CD4-positive, alpha-beta T cell treated with Interleukin-4 for 4 hours (primary cell): ENCODE measurements at regions not wholly inside any gene's neighbourhood (a gene's known extent, or its start where the extent isn't known, plus 50 kb on each side); places are given as distances from the start of the nearest gene placed in this dataset.

Source experiments
- DNase-seq: peaks from one replicate; pipeline ENCODE4 v3.0.0-alpha.2; 2020

DNA sequence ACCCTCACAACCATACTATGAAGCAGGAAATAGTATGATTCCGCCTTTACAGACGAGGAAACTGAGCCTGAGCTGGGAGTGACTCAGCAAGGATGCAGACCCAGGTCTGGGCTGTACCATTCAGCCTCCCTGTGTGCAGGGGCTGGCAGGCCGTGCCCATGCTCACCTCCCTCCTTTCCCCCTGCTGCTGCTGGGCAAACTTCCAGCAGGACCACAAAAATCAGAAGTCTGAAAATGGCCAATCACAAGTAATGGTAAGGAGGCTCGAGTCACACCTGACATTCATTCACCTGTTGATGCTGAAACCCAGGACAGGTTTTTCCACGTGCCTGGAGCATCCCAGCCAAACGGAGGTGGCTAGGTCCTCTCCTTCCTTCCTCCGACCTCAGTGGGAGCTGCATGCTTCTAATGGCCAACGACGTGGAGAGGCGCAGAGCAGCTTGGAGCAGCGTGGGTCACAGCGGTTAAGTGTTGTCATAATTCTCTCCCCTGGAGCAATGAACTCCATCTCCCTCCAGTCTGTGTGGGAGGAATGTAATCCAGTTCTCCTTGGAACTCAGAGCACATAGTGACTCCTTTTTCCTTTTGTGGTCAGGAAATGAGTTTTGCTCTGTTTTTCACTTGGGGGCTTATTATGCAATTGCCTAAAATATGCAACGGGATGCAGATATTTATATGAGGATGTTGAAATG is 371.7 kb downstream of the BCOR start:
- no peak for DNase-seq

DNA sequence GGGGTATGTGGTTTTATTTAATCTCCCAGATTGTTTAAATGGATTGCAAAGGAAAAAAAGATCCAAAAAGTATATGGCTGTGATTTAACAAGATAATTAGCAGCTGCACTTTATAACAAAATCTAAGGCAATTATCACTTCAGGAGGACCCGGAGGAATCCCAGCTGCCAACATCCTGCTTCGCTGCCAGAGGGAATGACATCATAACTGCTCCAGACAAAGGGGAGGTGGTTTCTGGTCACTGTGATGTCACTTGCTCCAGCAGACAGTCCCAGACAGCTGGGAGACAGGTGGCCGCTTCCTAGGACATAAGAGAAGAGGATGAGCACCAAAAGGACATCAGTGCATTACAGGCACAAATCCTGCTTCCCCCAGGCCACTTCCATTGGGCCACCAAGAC is 371.0 kb downstream of the BCOR start:
- DNase-seq: no peak

DNA sequence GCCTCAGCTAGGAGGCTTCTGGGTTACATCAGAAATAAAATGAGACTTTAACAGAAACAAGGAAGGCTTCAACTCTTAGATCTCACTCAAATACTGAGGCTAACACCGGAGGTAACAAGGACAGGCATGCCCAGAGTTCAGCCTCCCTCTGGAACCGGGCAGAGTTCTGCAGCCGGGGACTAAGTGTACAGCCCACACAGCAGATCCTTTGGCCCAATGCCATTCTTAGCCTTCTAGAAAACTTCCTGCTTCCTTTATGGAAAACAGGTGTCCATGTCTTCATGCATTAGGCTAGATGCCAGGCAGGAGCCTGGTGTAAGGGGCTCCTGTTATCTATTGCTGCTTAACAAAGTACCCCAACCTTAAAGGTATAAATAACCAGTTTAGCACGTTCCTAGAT is 369.7 kb downstream of the BCOR start:
- no peak for DNase-seq

DNA sequence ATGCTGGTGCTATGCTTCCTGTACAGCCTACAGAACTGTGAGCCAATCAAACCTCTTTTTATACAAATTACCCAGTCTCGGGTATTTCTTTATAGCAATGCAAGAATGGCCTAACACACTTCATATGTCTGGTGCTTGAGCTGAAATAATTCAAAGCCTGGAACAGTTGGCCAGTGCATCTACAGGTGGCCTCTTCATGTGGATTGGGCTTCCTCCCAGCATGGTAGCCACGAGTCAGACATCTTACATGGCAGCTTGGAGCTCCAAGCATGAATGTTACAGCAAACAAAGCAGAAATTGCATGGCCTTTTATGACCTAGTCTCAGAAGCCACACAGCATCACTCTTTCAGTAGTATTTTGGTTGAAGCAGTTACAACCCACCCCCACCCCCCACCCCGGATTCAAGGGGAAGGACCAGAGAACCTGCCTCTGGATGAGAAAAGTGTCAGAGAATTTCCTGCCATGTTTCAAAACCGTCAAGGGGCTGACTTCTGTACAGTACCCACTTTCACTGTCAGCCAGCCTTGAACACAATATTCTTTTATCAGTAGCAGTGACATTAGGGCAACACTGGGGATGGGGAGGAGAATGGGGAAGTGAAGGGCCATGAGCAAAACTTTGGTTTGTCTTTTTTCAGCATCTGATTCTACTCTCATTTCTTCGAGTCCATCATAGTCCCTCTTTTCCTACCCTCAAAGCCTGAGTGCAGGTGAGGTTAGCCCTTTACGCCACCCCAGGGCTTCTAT is 368.7 kb downstream of the BCOR start:
- no peak for DNase-seq

DNA sequence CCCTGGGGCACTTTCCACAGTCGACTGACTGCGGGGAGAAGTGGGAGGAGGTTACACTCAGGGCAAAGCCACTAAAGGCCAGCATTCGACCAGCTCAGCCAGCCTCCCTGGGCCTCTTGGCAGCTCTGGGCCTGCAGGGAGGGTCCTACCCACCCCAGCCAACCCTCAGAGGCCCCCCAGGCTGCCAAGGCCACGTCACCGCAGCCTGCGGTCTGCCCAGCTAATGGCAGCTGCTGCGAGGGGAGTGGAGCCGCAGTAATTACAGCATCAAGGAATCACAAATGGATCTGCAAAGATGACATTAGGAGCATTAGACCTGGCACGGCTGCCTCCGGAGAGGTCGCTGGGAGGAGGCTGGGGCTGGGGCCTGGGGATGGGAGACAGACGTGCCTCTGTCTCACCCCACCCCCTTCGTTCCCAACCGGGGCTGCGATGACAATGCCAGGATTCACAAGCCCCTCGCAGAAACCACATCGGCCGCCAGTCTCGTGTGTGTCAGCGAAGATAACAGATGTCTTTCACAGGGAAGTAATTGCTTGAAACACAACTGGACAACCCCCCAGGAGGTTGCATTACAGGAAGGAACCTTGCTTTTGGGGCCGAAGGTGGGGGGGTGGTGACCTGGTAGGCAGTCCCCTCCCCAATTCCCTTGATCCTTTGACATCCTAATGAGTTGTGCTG is 367.6 kb downstream of the BCOR start:
- no peak for DNase-seq

DNA sequence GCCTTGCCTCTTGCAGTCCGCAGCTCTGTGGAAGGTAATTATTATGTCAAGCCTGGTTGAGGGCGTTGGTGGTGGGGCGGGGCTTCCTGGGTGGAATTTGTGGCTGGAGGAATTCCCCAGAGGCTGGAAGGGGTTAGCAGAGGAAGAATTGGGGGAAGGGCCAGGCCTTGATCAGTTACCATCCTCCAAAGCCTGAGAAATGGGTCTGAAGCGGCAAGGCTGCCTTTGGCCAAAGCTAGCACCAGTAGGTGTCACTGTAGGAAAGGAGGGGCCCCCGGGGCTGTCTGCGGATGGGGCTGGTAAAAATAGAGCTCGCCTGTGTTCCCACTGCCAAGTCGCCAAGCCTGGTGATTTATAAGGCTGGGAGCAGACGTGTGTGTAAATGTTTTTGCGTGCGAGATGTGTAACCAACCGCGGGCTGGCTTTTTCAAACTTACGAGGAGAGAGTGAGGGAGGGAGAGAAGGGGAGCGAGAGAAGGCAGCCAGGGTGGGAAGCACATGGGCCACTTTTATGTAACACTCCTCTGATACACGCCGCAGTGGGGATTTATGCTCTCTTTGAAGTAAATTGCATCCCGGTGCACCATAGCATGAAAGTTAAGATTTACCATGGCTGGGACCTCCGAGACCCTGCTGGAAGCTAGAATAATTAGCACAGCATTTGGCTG is 367.0 kb downstream of the BCOR start:
- peak; percentile 44 for DNase-seq

DNA sequence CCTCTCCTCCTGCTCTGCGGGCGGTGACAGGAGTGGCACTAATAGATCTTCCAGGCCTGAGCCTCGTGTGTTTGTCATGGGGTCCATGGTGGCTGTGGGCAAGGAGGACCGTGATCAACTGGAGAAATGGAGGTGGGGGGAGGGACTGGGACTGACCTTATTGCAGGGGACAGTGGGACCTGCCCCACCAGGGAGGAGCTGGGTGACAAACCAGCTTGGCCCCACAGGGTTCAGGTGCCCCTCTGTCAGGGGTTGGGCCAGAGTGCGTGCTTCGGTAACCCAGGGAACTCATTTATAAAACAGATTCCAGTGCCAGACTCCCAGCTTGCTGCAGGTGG is 366.5 kb downstream of the BCOR start:
- no peak for DNase-seq

DNA sequence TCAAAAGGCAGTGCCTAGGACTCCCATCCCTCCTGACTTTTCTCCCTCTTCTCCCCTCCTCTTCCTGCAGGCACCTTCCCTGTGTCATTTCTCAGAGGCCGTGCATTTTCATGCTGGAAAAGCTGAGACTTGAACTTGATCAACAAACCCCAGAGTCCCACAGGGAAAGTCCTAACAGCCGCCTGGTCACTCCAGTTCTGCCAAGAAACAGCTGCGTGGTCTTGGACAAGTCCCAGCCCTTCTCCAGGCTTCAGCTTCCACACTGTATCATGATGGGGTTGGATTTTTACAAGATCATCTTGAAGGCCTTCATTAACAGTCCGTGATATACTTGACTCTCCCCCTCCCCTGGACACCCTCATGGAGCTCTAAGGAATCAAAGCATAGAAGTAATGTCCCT is 366.0 kb downstream of the BCOR start:
- no peak for DNase-seq

DNA sequence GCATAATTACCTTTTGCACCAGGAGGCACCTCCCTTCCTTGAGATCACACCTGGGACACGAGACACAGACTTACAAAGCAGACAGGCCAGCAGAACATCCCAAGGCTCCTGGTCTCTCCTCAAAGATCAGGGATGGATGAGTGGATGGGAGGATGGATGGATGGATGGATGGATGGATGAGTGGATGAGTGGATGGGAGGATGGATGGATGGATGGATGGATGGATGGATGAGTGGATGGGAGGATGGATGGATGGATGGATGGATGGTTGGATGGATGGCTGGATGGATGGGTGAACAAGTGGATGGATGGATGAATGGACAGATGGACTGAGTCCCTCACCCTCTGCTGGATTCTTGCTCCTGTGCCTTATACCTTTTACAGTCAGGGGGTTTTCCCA is 364.0 kb downstream of the BCOR start:
- DNase-seq: no peak

DNA sequence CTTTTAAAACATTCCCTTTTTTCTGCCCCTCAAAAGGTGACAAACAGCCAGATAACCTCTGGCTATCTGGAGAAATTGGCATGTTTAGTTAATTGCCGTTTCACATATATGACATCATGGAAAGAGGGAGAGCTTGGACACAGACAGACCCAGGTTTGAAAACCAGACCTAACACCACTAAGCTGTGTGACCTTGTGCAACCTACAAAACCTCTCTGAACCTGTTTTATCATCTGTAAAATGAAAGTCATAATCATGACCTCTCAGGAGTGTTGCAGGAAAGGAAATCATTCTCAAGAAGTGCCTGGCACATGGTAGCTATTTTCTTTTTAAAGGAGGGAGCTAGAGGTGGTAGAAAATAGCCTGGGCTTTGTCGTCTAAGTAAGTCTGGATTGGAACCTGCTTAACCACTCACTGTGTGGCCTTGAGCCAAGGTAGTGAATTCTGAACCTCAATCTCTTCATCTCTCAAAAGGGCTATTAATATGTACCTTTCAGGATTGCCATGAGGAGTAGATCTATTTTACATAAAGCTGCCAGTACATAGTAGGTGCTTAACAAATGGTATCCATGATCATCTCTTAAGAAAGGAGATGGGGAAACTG is 363.5 kb downstream of the BCOR start:
- DNase-seq: no peak

DNA sequence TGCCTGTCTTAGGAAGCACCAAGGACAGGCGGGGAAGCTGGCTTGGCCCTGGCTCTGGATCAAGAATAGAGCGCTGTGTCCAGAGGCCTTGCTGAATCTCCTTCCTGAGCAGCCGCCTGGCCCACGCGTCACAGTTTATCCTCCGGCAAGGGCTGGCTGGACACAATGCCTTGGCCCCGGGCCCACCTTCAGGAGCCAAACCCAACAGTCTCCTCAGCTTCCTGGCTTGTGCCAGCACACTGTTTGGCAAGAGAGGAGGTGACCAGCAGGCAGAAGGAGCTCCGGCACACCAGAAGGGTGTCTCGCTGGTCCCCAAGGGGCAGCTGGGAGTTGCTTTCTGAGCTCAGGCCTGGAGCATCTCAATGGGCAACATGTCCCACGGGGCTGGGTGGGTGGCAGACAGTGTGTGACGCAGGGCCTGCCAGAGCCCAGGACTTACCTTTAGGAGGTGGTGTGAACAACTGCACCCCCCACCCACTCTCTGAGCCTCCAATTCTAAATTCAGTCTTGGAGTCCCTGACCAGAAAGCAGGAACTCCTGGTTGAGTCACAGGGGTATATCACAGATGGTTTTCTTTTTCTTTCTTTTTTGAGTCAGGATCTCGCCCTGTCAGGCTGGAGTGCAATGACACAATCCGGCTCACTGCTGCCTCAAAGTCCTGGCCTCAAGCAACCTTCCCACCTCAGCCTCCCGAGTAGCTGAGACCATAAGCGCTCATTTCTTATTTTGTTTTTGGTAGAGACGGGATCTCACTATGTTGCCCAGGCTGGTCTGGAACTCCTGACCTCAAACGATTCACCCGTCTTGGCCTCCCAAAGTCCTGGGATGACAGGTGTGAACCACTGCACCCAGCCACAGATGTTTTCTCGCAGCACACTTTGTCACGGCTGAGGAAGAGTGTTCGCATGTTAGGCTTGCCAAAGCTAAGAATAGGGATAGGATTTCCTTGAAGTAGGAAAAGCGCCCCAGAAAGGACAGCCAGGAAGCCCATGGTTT is 361.2 kb downstream of the BCOR start:
- DNase-seq: no peak

DNA sequence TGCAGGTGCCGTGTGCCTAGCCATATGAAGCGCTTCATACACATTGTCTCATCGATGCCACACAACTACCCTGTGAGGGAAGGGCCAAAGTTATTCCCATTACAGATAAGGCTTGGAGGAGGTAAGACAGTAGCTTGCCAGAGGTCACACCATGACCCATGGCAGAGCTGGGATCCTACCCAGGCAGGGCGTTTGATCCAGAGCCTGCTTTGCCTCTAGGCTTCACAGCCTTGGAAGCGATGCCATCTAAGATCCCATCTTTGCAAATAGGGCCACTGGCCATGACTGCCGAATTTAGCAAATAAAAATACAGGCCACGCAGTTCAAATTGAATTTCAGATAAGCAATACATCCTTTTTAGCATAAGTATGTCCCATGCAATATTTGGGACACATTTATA is 358.2 kb downstream of the BCOR start:
- DNase-seq: no peak

DNA sequence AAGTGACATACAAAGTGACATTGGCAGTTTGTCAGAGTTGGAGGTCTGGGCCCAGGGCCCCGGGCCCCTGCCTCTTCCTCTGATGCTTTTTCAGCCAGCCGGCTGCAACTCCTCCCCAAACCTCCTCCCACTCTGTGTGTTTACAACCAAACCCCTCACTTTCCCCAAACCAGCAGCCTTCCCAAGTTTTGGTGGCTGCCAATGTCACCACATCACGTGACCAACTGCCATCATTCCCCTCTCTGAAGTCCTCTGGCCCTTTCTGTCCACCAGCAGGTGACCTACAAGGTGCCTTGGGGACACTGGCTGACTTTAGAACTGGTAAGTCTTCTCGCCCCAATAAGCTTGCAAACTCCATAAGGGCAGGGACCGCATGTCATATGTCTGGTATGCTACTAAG is 357.7 kb downstream of the BCOR start:
- DNase-seq: no peak

DNA sequence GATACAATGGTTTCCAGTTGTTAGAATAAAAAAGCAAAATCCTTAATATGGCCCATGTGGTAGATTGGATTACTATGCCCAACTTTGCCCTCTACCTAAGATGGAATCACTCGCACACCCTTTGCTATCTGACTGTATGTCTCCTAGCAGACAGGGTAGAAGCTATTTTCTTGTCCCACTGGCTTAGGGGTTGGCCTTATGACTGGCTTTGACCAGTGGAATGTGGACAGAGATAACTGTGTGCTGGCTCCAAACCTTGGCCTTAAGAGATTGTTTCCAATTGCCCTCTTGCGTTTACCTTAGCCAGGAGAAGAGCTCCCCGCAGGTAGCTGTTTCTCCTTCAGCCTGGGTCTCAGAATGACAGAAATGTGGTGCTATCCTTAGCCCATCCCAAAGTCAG is 355.9 kb downstream of the BCOR start:
- DNase-seq: no peak

DNA sequence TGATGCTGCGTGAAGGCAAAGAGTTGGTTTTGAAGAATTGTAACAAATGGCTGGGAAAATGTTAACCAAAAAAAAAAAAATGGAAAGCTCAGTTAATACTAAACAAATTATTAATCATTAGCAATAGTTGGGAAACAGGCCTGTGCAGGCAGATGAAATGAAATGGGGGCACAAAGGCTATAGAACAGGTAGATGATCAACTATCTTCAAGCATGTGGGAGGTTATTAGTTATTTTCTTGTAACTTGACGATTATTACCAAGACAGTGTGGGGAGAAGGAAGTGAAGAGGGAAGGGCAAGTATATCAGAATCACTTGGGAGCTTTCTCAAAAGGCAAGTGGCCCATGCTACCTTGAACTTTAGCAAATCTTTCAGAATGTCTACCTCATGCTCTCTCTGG is 351.9 kb downstream of the BCOR start:
- DNase-seq: no peak

DNA sequence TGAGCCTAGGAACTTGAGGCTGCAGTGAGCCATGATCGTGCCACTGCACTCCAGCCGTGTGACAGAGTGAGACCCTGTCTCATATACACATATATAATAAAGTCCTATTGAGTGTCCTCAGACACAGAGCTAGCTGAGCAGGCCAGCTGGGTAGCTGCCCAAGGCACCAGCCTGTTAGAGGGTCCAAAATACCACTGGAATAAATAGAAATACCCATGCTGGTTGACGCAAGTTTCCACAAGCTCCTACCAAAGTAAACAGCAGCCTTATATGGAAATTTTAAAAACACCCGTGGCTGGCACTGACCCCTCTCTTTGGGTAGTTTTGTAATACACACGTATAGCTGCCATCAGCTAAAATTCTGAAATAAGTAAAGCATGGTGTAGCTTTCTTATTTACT is 348.6 kb downstream of the BCOR start:
- DNase-seq: no peak

DNA sequence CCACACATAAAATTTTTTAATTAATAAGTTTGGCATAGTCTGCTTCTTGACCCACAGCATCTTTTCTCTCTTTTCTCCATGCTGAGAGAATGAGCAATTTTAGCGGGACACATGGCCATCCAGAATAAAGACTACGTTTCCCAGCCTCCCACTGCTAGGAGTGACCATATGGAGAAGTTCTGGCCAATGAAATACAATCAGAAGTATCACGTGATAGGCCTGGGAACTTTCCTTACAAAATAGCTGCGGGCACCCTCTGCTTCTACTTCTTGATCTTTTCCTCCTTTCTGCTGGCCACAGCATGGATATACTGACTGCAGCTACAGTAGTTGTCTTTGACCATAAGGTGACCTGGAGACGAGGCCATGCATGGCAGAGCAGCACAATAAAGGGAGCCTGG is 348.0 kb downstream of the BCOR start:
- no peak for DNase-seq

DNA sequence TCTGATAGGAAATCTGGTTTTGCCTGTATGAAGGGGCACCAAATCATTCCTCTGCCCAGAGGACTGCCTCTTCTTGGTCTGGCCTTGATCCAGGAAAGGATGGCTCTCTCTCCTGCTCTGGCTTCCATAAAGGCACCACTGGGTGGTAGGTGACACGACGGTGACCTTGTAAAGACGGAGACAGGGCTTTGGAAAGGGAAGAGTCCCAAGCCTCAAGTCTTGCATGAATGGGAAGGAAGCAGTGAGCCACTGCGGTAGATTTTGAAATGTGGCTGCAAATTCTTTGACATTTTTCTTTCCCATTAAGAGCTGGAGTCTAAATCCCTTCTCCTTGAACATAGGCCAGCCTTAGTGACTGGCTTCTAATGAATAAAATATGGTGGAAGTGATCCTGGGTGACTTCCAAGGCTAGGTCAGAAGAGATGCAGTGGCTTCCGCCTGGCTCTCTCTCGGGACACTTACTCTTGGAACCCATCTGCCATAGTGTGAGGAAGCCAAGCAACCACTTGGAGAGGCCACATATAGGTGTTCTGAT is 347.4 kb downstream of the BCOR start:
- no peak for DNase-seq

DNA sequence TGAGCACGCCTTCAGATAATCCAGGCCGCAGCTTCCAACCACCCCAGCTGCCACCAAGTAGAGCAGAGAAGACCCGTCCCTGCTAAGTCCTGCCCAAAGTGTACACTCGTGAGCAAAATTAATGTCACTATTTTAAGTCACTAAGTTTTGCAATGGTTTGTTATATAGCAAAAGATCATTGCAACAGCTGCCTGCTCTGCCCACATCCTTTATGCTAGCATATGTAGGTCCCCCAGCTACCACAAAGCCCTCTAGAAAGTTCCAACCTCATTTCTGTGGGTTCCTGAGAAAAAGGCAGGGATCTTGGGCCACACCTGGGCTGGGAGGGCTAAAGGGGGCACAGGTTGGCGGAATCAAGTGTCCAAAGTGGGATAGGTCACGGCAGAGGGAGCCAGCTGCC is 346.9 kb downstream of the BCOR start:
- DNase-seq: no peak

DNA sequence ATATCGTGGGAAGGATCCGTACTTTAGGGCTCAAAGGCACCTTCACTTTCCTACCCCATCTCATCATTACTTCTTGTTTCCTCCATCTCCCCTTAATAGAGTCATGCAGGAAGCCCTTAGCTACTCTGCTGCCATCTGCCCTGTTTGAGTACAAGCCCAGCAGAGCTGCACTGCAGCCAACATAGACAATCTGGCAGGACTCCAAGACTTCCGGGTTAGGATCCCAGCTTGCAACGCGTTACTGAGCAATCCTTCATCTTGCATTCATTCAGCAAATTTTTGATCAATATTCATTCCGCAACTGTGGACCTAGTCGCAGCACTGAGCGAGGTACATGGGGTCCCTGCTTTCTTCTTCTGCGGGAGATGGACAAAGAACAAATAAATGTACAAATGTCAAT is 344.9 kb downstream of the BCOR start:
- no peak for DNase-seq

DNA sequence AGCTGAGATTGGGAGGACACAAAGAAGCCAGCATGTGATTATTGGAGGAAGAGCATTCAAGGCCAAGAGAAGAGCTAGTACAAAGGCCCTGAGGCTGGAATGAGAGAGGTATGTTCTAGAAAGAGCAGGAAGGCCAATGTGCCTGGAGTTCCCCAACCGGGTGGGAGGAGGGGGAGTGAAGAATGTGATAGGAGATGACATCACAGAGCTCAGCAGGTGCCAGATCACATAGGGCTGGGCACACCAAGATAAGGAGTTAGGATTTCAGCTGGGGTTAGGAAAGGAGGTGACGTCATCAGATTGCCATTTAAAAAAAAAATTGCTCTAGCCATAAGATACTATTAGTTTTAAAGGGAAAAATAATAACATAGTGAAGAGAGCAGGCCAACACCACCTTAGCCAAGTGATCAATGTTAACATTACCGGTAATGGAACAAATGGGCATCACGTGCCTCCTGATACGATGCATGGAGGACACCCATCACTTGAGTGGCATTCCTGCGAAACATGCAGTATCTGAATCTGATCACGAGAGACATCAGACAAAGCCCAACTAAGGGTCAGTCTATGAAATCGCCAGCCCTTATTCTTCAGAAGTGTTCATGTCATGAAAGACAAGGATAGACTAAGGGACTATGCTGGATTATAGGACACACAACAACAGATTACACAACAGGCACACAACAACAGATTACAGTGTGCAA is 344.3 kb downstream of the BCOR start:
- DNase-seq: no peak
